ENCODE measurements at regions not wholly inside any gene's neighbourhood (a gene's known extent, or its start where the extent isn't known, plus 50 kb on each side); places are given as distances from the start of the nearest gene placed in this dataset.

GRCh38 chr16:8178271-8178670, 412.0 kb downstream of the TMEM114 start:
- H3K27ac ChIP-seq (ENCODE audit: low read depth), result peak overlapping the region; percentile 87; the same call in 1 of the 2 replicates
- 0 out of 2 replicates have a peak, but pooled peaks cover 3% of the 10 kb centered on the region for H3K9me2 ChIP-seq (ENCODE audit: insufficient read depth)
- no peak overlapping the region for H3K4me3 ChIP-seq
- no peaks in the 10 kb centered on the region for H3K9me3 Mint-ChIP-seq
- H3K4me1 ChIP-seq (ENCODE audit: insufficient read depth), result peaks cover 16% of the 10 kb centered on the region
- H2AFZ ChIP-seq, result peak overlapping the region; percentile 81; the same call in 1 of the 2 replicates
- H3K36me3 Mint-ChIP-seq (ENCODE audit: low read depth), result no peaks in the 10 kb centered on the region
- H3K27me3 Mint-ChIP-seq (ENCODE audit: insufficient read depth, low read depth, poor library complexity), result peaks cover 3% of the 10 kb centered on the region
- H3K36me3 ChIP-seq (ENCODE audit: insufficient read depth), result no peaks in the 10 kb centered on the region; the same call in 1 of the 2 replicates
- ATAC-seq (no peak), DNase-seq (ENCODE audit: low spot score) (no peak)
- no peak overlapping the region for H3K27ac Mint-ChIP-seq
- H3K4me2 ChIP-seq, result peak overlapping the region; percentile 41; the same call in 1 of the 2 replicates
- no peak overlapping the region for H3K4me3 Mint-ChIP-seq
- H3K79me2 ChIP-seq (replicated peaks; ENCODE audit: insufficient read depth), result no peaks in the 10 kb centered on the region
- no peaks in the 10 kb centered on the region for H4K20me1 ChIP-seq (replicated peaks; ENCODE audit: insufficient read depth)
- no peaks in the 10 kb centered on the region for H3K27me3 ChIP-seq (ENCODE audit: insufficient read depth)
- no peak for TF ChIP-seq ZNF114 (CRISPR knock-in tag; IDR thresholded peaks at IDR 0.05)
- no peak for TF ChIP-seq ZNF462 (CRISPR knock-in tag; IDR thresholded peaks at IDR 0.05)
- TF ChIP-seq EZH2phosphoT487 (IDR thresholded peaks at IDR 0.05; ENCODE audit: unreplicated experiment), result no peak
- no peak for TF ChIP-seq CREB1 (CRISPR knock-in tag; IDR thresholded peaks at IDR 0.05; ENCODE audit: low read depth)
- no peak for TF ChIP-seq CTCF (conservative IDR thresholded peaks at IDR 0.05; ENCODE audit: low read depth in 2 of 2)
- no peak for TF ChIP-seq ETS1 (IDR thresholded peaks at IDR 0.05)
- TF ChIP-seq JUNB (IDR thresholded peaks at IDR 0.05; ENCODE audit: unreplicated experiment), result no peak
- no peak for TF ChIP-seq REST (IDR thresholded peaks at IDR 0.05; ENCODE audit: unreplicated experiment)
- H3K4me1 Mint-ChIP-seq, result peaks cover 13% of the 10 kb centered on the region
- H3F3A ChIP-seq (replicated peaks; ENCODE audit: low read depth), result no peaks in the 10 kb centered on the region

Data from GM23338 (cell line).